ENCODE measurements at regions not wholly inside any gene's neighbourhood (a gene's known extent, or its start where the extent isn't known, plus 50 kb on each side); places are given as distances from the start of the nearest gene placed in this dataset.

GRCh38 chr19:33868788-33869412 lies 72.2 kb downstream of the KCTD15 start:
- TF ChIP-seq POLR2AphosphoS5 (IDR thresholded peaks at IDR 0.05), result peak in 2 of 3 donors; percentile 20 to 35
- no peak for TF ChIP-seq CTCF (IDR thresholded peaks at IDR 0.05)

Data from stomach (tissue), 4 donors.